AG10803 (cell line): ENCODE measurements at regions not wholly inside any gene's neighbourhood (a gene's known extent, or its start where the extent isn't known, plus 50 kb on each side); places are given as distances from the start of the nearest gene placed in this dataset.

ENCODE experiments used
- DNase-seq: peaks from one replicate; pipeline ENCODE4 v3.0.0; 2010; ENCODE audit warnings: low read depth
- H3K4me3 ChIP-seq: 2 replicates; pipeline ENCODE4 v1.5.1; 2011; ENCODE audit warnings: mild to moderate bottlenecking, low read length, control low read depth
- CTCF ChIP-seq: conservative IDR thresholded peaks from 2 replicates; pipeline ENCODE4 v1.5.1; 2011; ENCODE audit warnings: mild to moderate bottlenecking, low read length, control low read depth, inconsistent platforms

- H3K4me3 ChIP-seq, result no peak overlapping the region
- no peak for DNase-seq
- TF ChIP-seq CTCF, result no peak
Observed at GRCh38 chr13:105974380-105974779, 561.1 kb downstream of the EFNB2 start.

- no peak for TF ChIP-seq CTCF
- DNase-seq, result peak; percentile 17
- H3K4me3 ChIP-seq, result no peak overlapping the region
Observed at GRCh38 chr13:105972811-105973590, 562.5 kb downstream of the EFNB2 start.

GRCh38 chr13:105972306-105972721, 563.1 kb downstream of the EFNB2 start:
- no peak for TF ChIP-seq CTCF
- no peak for DNase-seq
- no peak overlapping the region for H3K4me3 ChIP-seq

- H3K4me3 ChIP-seq, result no peak overlapping the region
- DNase-seq, result no peak
- no peak for TF ChIP-seq CTCF
Observed at GRCh38 chr13:105971738-105972137, 563.7 kb downstream of the EFNB2 start.

GRCh38 chr13:105971312-105971711, 564.1 kb downstream of the EFNB2 start:
- no peak for TF ChIP-seq CTCF
- DNase-seq, result no peak

GRCh38 chr13:105969761-105970160, 565.7 kb downstream of the EFNB2 start:
- peak; percentile 13 for DNase-seq
- H3K4me3 ChIP-seq, result no peak overlapping the region
- TF ChIP-seq CTCF, result no peak

More at GRCh38 chr13:105971312-105971711, 564.1 kb downstream of the EFNB2 start:
- no peak overlapping the region for H3K4me3 ChIP-seq

- DNase-seq, result no peak
- no peak overlapping the region for H3K4me3 ChIP-seq
- TF ChIP-seq CTCF, result no peak
Observed at GRCh38 chr13:105965910-105966309, 569.6 kb downstream of the EFNB2 start.
